Fibroblast of skin of right biceps (primary cell): ENCODE measurements at regions not wholly inside any gene's neighbourhood (a gene's known extent, or its start where the extent isn't known, plus 50 kb on each side); places are given as distances from the start of the nearest gene placed in this dataset.

ENCODE experiments used
- DNase-seq: peaks from one replicate; pipeline ENCODE4 v3.0.0-alpha.2; 2013

DNA sequence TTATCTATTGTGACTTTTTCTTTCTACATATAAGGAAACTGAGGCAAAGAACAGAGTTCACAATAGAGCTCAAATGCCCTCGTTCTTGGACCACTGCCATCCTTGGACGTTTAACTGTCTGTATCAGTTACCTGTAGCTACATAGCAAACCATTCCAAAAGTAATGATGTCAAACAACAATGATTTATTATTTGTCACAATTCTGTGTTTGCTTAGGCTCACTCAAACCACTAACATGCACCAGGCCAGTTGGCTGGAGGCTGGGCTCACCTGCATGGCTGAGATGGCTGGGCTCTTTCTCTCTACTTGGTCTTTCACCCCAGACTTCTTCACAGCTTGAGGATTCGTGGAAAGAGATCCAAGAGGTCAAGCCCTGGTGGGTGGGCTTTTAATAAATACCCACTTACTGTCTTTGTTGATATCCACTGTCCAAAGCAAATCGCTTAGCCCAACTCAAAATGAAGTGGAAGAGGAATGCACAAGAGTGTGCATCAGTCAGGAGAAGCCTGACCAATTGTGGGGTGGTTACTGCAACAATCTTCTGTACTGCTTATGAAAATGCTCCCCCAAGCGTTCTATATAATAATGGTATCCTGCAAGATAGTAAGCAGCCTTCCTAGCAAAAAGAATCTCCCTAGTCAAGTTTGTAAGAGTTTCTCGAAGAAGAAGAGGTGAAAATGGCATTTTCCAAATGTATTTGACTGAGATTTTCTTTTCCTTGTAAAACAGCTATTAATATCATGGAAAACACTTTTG is 163.5 kb upstream of the NT5C1B start:
- DNase-seq: peak; percentile 8

GRCh38 chr2:18752022-18752493 is 162.7 kb upstream of the NT5C1B start:
- no peak for DNase-seq

DNA sequence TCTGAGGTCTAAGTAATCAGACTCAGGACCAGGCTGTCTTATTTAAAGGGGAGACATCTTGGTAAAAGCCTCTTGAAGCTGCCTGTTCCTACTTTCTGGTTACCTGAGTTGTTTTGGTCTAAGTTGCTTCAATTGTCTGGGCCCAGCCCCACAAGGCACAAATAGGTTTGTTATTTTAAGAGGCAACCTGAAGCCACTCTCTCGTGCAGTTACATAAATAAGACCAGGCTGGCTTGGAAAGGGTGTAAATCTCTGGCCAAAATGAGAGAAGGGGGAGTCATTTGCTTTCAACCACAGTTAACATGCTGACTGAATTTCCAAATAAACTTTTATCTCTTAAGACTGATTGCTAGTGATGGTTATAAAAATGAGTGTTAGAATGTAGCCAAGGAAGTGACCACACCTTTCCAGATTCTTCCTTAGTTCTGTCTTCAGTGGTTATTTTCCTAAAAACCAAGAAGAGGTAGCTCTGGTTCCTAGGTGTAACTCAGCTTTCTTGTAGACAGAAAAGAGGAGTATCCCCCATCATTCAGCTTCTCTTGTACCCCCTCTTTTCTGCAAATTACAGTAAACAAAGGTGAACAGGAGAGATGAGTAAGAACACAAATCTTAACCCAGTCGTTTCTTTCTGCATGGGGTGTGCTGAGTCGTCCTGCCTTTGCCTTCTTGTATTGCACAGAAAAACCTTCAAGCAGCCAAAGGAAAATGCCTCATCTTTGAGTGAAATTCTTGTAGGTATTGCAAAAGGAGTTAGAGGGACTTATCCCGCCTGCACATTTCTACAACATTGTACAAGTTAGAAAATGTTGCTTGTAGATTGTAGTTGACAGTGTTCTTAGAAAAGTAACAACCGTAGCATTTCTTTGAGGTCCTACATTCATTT is 161.5 kb upstream of the NT5C1B start:
- DNase-seq: peak; percentile 50

GRCh38 chr2:18749912-18750526 is 160.7 kb upstream of the NT5C1B start:
- DNase-seq: peak; percentile 69

GRCh38 chr2:18745431-18746272 is 156.3 kb upstream of the NT5C1B start:
- DNase-seq: no peak

- no peak for DNase-seq
Measured at GRCh38 chr2:18741895-18742732, 152.7 kb upstream of the NT5C1B start.

DNA sequence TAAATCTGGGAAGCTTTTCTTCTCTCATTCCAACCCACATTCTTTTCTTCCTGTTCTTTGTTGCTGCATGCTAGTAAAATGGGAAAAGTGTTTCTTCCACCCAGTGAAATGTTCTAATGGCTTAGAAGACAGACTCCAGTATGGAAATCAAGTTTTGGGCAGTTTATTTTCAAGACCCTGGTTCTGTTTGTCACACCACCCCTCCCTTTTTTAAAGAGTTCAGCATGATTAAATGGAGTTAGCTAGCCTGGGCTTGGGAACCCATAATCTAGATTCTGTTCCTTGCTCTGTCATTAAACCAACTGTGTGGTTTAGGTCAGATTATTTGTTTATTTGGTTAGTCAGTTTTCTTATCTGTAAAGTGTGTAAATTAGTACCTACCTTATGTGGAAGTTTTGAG is 151.8 kb upstream of the NT5C1B start:
- DNase-seq: no peak

GRCh38 chr2:18740474-18740881 is 151.1 kb upstream of the NT5C1B start:
- peak; percentile 55 for DNase-seq

DNA sequence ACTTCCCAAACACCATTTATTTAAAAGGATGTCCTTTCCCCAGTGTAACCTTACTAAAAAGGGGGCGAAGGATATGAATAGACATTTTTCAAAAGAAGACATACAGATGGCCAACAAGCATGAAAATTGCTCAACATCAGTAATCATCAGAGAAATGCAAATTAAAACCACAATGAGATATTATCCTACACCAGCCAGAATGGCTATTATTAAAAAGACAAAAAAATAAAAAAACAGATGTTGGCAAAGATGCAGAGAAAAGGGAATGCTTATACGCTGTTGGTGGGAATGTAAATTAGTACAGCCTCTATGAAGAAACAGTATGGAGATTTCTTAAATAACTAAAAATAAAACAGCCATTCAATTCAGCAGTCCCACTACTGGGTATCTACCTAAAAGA is 142.3 kb upstream of the NT5C1B start:
- no peak for DNase-seq

GRCh38 chr2:18724371-18725145 is 135.2 kb upstream of the NT5C1B start:
- DNase-seq: no peak

- DNase-seq: no peak
Measured at GRCh38 chr2:18723219-18723618, 133.8 kb upstream of the NT5C1B start.

DNA sequence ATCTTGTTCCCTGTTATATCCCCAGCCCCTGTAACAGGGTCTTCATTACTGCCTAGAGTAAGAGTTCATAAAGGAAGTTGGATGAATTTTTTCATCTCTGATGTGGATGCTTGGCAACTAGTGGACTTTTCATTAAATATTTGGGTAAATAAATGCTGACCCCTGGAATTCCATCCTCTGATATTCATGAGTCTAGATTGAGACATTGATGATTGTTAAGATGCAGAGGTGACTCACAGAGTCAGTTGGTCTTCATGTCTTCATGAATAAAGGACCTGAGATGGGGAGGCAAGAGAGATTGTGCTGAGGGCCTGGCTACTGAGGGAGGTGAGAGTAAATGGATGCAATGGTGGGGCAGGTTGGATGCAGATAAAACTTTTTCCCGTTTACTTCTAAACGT is 132.7 kb upstream of the NT5C1B start:
- peak; percentile 15 for DNase-seq

DNA sequence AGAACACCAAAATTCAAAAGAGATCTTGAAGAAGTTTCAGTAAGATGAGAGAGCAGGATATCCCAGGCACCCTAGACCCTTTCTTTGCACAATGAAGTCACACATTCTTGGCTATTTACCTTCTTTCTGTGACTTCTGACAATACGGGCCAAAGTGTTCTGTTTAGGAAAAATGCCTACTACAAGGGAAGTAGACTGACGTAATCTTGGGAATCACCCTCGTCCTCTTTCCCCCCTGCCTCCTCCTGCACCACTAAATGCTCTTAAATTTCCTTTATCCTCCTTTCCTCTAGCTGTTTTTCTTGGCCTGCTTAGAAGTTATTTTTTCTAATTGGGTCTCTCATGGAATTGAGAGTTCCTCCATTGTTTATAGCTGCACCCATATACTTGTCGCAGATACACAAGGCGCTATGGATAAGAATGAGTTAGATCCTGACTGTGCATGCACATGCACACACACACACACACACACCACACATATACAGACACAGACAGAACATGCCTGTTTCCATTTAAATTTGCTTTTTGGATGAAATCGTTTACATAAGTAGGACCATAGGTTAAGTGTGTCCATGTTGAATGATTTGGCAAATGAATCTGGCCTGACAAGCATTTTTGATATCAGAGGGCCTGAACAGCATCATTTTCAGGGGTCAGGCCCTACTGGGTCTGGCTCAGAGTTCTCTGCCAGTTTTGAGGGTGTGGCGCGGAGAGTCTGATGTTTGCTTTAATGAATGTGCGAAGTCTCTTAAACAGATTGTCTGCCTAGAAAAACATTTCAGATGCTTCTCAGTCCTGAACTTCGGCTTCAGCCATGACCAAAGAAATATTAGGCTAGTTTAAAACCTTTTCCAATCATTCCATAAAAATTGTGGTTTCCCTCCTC is 131.9 kb upstream of the NT5C1B start:
- no peak for DNase-seq

GRCh38 chr2:18719978-18720775 is 130.8 kb upstream of the NT5C1B start:
- peak; percentile 59 for DNase-seq

- DNase-seq: no peak
Measured at GRCh38 chr2:18708203-18708715, 118.9 kb upstream of the NT5C1B start.

- DNase-seq: no peak
Measured at GRCh38 chr2:18706001-18706400, 116.6 kb upstream of the NT5C1B start.

DNA sequence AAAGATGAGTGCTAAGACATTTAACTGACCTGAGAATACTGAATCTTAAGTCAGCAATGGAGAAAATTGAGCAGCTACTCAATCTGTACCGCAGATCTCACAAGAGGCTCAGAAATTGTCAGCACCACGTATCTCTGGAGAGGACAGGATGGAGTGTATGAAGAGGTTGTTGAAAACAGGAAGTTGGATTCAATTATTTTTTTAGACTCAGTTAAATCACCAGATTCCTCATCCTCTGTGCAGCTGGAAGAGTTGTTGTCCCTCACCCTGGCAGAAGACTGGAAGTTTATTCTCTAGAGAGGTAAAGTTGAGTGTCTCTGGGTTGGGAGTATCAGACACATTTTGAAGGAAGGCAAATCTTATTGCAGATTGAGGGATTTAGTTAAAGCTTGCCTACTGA is 114.9 kb upstream of the NT5C1B start:
- DNase-seq: no peak

DNA sequence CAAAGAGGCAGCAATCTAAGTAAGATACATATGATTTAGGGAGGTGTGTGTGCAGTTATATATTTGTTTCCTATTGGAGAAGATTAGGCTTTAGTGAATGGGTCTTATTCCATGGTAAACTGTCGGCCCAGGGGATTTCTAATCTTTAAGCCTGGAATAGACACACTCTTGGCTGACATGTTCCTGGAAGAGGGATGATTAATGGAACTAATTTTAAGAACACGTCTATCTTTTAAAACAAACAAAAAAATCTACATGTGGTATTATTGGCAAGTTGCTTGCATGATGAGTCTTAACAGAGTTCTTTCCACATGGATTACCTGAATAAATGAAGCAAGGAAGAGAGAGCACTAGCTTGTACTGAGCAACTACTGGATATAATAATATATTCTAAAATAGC is 114.2 kb upstream of the NT5C1B start:
- DNase-seq: no peak

DNA sequence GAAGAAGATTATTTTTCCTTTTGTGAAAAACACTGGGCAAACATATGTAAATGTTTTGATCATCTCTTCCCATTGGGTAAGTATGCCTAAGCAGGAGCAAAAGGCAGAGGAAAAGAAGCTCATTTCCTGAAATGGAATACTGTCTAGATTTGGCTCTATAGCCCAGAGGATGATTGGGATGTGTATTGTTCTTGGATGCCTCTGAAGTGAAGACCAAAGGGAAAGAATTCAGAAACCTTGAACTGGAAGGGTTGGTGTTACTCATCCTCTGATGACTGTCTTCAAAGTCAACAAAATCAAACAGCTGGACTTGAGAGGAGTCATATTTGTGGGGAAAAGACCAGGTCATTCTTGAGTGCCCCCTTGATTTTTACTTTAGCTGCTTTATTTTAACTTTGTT is 112.6 kb upstream of the NT5C1B start:
- peak; percentile 73 for DNase-seq
